SK-N-SH treated with all-trans-retinoic acid at 6 μM for 48 hours (cell line): ENCODE measurements at regions not wholly inside any gene's neighbourhood (a gene's known extent, or its start where the extent isn't known, plus 50 kb on each side); places are given as distances from the start of the nearest gene placed in this dataset.

Source experiments
- ESRRG ChIP-seq: fragments of 250-450 bp; sonication (Bioruptor Pico); IDR thresholded peaks from 2 replicates; pipeline ENCODE4 v1.6.1; 2021; ENCODE audit warnings: mild to moderate bottlenecking
- GLIS3 ChIP-seq: fragments of 250-450 bp; sonication (Bioruptor Pico); IDR thresholded peaks from 2 replicates; pipeline ENCODE4 v1.5.0; 2020; ENCODE audit warnings: mild to moderate bottlenecking, moderate library complexity
- ZFP30 ChIP-seq: fragments of 450-650 bp; formaldehyde crosslinking; IDR thresholded peaks from 2 replicates; pipeline ENCODE4 v1.5.0; 2022; ENCODE audit warnings: mild to moderate bottlenecking, moderate library complexity
- ZNF8 ChIP-seq: fragments of 450-650 bp; formaldehyde crosslinking; IDR thresholded peaks from 2 replicates; pipeline ENCODE4 v1.5.0; 2020; ENCODE audit warnings: mild to moderate bottlenecking, moderate library complexity
- TF ChIP-seq, protein P1 (sequence below): fragments of 250-450 bp; sonication (Bioruptor Pico); IDR thresholded peaks from 2 replicates; pipeline ENCODE4 v1.8.0; 2020; ENCODE audit warnings: mild to moderate bottlenecking, moderate library complexity, borderline replicate concordance

DNA sequence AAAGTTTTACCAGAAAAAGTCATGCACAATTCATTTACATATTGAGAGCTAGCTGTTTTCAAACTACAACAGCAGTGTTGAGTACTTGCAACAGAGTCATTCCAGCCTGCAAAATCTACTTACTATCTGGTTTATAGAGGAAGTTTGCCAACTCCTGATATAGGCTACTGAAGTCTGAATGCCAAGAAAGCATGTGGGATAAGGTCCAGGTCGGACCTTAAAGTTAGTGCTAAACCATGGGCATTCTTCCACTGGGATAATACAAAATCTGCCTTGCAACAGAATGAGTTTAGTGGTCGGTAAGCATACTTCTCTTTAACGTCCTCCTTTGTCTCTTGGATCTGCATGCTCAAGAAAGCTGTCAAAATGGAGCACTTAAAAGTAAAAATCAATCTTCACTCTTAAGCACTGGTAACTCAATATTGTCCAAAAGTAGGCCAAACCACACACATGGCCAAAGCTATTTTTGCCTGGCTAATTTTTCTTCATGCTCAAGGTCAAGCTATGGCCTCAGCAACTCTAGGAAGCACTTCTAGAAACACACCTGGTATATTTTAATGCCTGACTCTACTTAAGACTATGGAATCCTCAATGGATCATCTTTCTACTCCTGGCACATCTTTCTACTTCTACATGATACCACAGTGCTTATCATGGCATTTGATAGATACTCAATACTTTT, 364.9 kb upstream of the KITLG start:
- TF ChIP-seq ZFP30 (CRISPR knock-in tag) (no peak), ZNF8 (CRISPR knock-in tag) (no peak), ESRRG (CRISPR knock-in tag) (no peak), GLIS3 (CRISPR knock-in tag) (no peak)
- TF ChIP-seq, protein P1, sequence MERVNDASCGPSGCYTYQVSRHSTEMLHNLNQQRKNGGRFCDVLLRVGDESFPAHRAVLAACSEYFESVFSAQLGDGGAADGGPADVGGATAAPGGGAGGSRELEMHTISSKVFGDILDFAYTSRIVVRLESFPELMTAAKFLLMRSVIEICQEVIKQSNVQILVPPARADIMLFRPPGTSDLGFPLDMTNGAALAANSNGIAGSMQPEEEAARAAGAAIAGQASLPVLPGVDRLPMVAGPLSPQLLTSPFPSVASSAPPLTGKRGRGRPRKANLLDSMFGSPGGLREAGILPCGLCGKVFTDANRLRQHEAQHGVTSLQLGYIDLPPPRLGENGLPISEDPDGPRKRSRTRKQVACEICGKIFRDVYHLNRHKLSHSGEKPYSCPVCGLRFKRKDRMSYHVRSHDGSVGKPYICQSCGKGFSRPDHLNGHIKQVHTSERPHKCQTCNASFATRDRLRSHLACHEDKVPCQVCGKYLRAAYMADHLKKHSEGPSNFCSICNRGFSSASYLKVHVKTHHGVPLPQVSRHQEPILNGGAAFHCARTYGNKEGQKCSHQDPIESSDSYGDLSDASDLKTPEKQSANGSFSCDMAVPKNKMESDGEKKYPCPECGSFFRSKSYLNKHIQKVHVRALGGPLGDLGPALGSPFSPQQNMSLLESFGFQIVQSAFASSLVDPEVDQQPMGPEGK (CRISPR knock-in tag) = no peak
